Progenitor cell of endocrine pancreas (in vitro differentiated cells): ENCODE measurements at regions not wholly inside any gene's neighbourhood (a gene's known extent, or its start where the extent isn't known, plus 50 kb on each side); places are given as distances from the start of the nearest gene placed in this dataset.

Experiments used
- DNase-seq: peaks from one replicate; pipeline ENCODE4 v3.0.0; 2021; ENCODE audit warnings: low spot score; ENCODE audit not compliant: unreplicated experiment
- H3K27ac Mint-ChIP-seq: 2 replicates; pipeline ENCODE4 v1.8.0; 2021; ENCODE audit warnings: mild to moderate bottlenecking, moderate library complexity, mixed read lengths
- H3K27me3 Mint-ChIP-seq: 2 replicates; pipeline ENCODE4 v1.8.0; 2021; ENCODE audit warnings: mixed read lengths
- H3K36me3 Mint-ChIP-seq: 2 replicates; pipeline ENCODE4 v1.8.0; 2022; ENCODE audit warnings: mixed read lengths; ENCODE audit not compliant: insufficient read depth
- H3K4me1 Mint-ChIP-seq: 2 replicates; pipeline ENCODE4 v1.8.0; 2021; ENCODE audit warnings: low read depth, mixed read lengths
- H3K4me3 Mint-ChIP-seq: 2 replicates; pipeline ENCODE4 v1.8.0; 2021; ENCODE audit warnings: low read depth, mild to moderate bottlenecking, moderate library complexity, mixed read lengths
- H3K9me3 Mint-ChIP-seq: 2 replicates; pipeline ENCODE4 v1.8.0; 2021; ENCODE audit warnings: low read depth, mixed read lengths
- CTCF ChIP-seq: fragments of 200-600 bp; sonication (generic); IDR thresholded peaks from one replicate; pipeline ENCODE4 v1.5.0; 2021; ENCODE audit warnings: antibody characterized with exemption, mild to moderate bottlenecking; ENCODE audit not compliant: unreplicated experiment

GRCh38 chr7:21175714-21176113, 252.2 kb upstream of the SP4 start:
- H3K36me3 Mint-ChIP-seq = no peaks in the 10 kb centered on the region
- peaks cover 8% of the 10 kb centered on the region for H3K9me3 Mint-ChIP-seq
- H3K4me3 Mint-ChIP-seq = no peak overlapping the region
- TF ChIP-seq CTCF = no peak
- no peak for DNase-seq
- H3K4me1 Mint-ChIP-seq = no peaks in the 10 kb centered on the region
- H3K27ac Mint-ChIP-seq = no peak overlapping the region
- H3K27me3 Mint-ChIP-seq = peaks cover 30% of the 10 kb centered on the region

- H3K4me3 Mint-ChIP-seq = no peak overlapping the region
- TF ChIP-seq CTCF = no peak
- H3K27ac Mint-ChIP-seq = no peak overlapping the region
- H3K9me3 Mint-ChIP-seq = peaks cover 6% of the 10 kb centered on the region
- peaks cover 15% of the 10 kb centered on the region for H3K27me3 Mint-ChIP-seq
- H3K36me3 Mint-ChIP-seq = no peaks in the 10 kb centered on the region
- H3K4me1 Mint-ChIP-seq = peaks cover 4% of the 10 kb centered on the region
- DNase-seq = no peak
These were observed 242.8 kb upstream of the SP4 start for GRCh38 chr7:21184942-21185652.

- Mint-ChIP-seq H3K9me3 (peaks cover 6% of the 10 kb centered on the region), H3K27me3 (peaks cover 15% of the 10 kb centered on the region), H3K36me3 (no peaks in the 10 kb centered on the region), H3K4me3 (no peak overlapping the region), H3K27ac (no peak overlapping the region), H3K4me1 (peaks cover 4% of the 10 kb centered on the region)
- no peak for DNase-seq
- TF ChIP-seq CTCF = no peak
These were observed 242.1 kb upstream of the SP4 start for GRCh38 chr7:21185653-21186265.

GRCh38 chr7:21191321-21192073, 236.4 kb upstream of the SP4 start:
- Mint-ChIP-seq H3K4me3 (no peak overlapping the region), H3K27me3 (peaks cover 12% of the 10 kb centered on the region), H3K36me3 (no peaks in the 10 kb centered on the region), H3K27ac (no peak overlapping the region), H3K9me3 (no peaks in the 10 kb centered on the region), H3K4me1 (peaks cover 4% of the 10 kb centered on the region)
- DNase-seq = no peak
- no peak for TF ChIP-seq CTCF

GRCh38 chr7:21192657-21193056, 235.2 kb upstream of the SP4 start:
- TF ChIP-seq CTCF = no peak
- no peaks in the 10 kb centered on the region for H3K36me3 Mint-ChIP-seq
- no peak for DNase-seq
- no peak overlapping the region for H3K4me3 Mint-ChIP-seq
- no peak overlapping the region for H3K27ac Mint-ChIP-seq
- H3K9me3 Mint-ChIP-seq = no peaks in the 10 kb centered on the region
- peaks cover 4% of the 10 kb centered on the region for H3K4me1 Mint-ChIP-seq
- peaks cover 12% of the 10 kb centered on the region for H3K27me3 Mint-ChIP-seq
